ENCODE measurements at regions not wholly inside any gene's neighbourhood (a gene's known extent, or its start where the extent isn't known, plus 50 kb on each side); places are given as distances from the start of the nearest gene placed in this dataset.

DNA sequence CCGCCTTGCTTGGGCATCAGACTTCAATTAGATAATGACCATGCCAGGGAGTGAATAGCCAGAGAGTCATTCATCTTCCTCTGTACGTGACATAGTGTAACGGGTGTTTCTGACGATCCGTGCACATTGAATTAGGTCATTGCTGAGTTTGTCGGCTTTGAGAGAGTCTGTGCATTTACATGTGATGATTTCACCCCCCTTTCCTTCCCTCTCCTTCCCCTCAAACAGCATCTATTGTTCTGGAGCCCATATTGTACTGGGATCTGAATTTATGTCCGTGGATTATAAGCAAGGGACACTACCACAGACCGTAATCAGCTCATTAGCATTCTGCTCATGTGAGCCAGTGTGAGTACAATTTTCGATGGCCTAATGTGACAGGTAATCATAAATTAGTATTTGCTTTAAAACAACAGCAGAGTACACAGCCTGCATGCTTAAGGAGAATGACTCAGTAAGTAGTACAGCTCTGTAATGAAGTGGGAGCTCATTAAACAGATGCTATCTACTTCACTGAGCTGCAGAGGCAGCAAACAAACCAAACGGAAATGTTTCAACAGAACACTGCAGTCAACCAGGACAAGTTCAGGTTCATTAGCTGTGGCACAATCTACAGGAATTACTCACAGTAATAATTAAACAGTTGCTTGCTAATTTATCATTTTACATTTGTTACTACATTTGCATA lies 302.1 kb downstream of the CSNK1G3 start:
- Histone ChIP-seq H3K9me3 (no peaks in the 10 kb centered on the region), H3K4me3 (no peak overlapping the region), H3K27me3 (no peaks in the 10 kb centered on the region), H3K27ac (peak overlapping the region; percentile 66 to 78), H3K4me1 (peaks cover 0 to 42% of the 10 kb centered on the region in 2 donors), H3K36me3 (no peaks in the 10 kb centered on the region)
- TF ChIP-seq, protein P1, sequence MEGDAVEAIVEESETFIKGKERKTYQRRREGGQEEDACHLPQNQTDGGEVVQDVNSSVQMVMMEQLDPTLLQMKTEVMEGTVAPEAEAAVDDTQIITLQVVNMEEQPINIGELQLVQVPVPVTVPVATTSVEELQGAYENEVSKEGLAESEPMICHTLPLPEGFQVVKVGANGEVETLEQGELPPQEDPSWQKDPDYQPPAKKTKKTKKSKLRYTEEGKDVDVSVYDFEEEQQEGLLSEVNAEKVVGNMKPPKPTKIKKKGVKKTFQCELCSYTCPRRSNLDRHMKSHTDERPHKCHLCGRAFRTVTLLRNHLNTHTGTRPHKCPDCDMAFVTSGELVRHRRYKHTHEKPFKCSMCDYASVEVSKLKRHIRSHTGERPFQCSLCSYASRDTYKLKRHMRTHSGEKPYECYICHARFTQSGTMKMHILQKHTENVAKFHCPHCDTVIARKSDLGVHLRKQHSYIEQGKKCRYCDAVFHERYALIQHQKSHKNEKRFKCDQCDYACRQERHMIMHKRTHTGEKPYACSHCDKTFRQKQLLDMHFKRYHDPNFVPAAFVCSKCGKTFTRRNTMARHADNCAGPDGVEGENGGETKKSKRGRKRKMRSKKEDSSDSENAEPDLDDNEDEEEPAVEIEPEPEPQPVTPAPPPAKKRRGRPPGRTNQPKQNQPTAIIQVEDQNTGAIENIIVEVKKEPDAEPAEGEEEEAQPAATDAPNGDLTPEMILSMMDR (IDR thresholded peaks at IDR 0.05) = no peak
- DNase-seq (ENCODE audit: low spot score) = no peak

DNA sequence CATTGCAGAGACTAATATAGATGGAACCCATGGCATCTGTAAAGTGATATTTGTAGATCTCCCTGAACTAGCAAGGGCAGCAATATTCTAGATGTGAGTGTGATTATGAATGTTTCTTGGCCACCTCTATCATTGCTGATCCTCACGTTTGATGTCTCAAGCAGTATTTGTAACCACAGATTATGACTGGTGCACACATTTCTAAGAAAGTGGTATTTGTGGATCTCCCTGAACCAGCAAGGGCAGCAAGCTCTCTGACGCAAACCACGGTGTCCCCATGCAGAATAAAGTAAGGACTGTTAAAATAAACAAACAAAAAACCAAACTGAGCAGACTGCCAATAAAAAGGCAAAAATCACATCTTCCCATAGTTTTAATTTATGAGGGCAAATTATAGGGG lies 301.3 kb downstream of the CSNK1G3 start:
- no peak overlapping the region for H3K4me3 ChIP-seq
- H3K27me3 ChIP-seq = no peaks in the 10 kb centered on the region
- no peaks in the 10 kb centered on the region for H3K36me3 ChIP-seq
- H3K4me1 ChIP-seq = peaks cover 0 to 50% of the 10 kb centered on the region in 2 donors
- H3K27ac ChIP-seq = peak overlapping the region; percentile 66 to 78
- no peaks in the 10 kb centered on the region for H3K9me3 ChIP-seq
- no peak for DNase-seq (ENCODE audit: low spot score)
- TF ChIP-seq, protein P1 (IDR thresholded peaks at IDR 0.05) = no peak

DNA sequence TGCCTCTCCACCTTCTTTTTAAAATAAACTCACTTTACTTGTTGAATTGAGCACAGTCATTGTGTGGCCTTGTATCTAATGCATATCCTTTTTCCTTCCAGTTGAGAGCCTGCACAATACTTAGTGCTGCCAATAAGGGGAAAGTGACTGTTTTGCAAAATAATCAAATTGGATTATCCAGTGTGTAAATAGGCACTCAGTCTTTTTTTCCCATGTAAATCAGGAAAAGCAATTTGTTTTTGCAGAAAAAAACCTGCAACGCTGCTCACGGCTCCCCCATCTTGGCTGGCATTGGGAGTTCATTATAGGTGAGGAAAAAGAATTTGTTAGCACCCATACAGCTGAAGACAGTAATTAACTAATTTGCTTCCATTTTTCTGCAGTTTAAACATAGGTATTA lies 299.9 kb downstream of the CSNK1G3 start:
- Histone ChIP-seq H3K4me3 (no peak overlapping the region), H3K9me3 (no peaks in the 10 kb centered on the region), H3K36me3 (no peaks in the 10 kb centered on the region), H3K27me3 (no peaks in the 10 kb centered on the region), H3K4me1 (peaks cover 0 to 60% of the 10 kb centered on the region in 2 donors), H3K27ac (peak overlapping the region in 1 of 2 donors; percentile 73)
- no peak for DNase-seq (ENCODE audit: low spot score)
- TF ChIP-seq, protein P1 (IDR thresholded peaks at IDR 0.05) = no peak

DNA sequence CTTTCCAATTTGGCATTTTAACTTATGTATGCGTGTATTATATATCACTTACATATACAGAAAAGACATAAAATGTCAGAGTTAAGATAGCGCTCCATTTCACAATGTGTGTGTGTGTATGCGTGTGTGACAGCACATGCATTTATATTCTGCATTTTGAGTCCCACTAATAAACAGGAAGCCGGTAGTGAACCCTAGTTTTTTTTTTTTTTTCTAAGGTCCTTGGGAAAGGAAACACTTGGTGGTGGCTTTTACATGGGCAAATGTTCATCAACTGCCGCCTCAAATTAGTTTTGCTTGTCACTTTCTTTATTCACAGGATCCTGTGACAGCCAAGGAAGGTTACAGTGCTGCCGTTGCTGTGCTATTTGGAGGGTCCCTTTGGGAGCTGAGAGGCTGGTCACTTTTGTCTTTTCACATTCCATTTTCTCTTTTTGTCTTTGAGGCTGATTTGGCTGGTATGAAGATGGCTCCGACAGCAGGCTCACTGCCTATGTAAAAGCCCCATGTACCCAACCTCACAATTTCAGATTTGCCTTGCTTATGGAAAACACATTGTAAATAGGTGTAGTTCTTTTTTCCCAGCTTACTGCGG lies 298.9 kb downstream of the CSNK1G3 start:
- H3K36me3 ChIP-seq = no peaks in the 10 kb centered on the region
- no peaks in the 10 kb centered on the region for H3K27me3 ChIP-seq
- no peak overlapping the region for H3K4me3 ChIP-seq
- H3K9me3 ChIP-seq = no peaks in the 10 kb centered on the region
- no peak for DNase-seq (ENCODE audit: low spot score)
- TF ChIP-seq, protein P1 (IDR thresholded peaks at IDR 0.05) = no peak
- H3K27ac ChIP-seq = peak overlapping the region in 1 of 2 donors; percentile 73
- peaks cover 0 to 60% of the 10 kb centered on the region in 2 donors for H3K4me1 ChIP-seq

DNA sequence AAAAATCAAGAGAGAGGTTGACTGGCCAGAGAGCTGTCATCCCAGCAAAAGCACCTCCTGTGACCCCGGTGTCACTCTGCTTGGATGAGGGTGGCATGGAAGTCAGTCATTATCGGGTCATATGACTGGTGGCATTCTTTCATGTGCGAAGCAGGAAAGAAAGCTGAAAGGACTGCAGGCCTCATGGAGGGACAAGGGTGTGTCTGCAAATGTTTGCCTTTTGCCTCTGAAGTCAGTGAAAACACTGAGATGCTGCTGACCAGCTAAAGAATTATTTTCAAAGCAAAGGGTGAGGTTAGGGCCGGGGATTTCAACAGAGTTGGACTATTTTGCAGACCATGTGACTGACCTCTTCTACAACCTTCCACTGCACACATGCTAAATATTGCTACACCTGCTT lies 298.3 kb downstream of the CSNK1G3 start:
- H3K27me3 ChIP-seq = no peaks in the 10 kb centered on the region
- no peak overlapping the region for H3K4me3 ChIP-seq
- no peaks in the 10 kb centered on the region for H3K36me3 ChIP-seq
- peaks cover 0 to 60% of the 10 kb centered on the region in 2 donors for H3K4me1 ChIP-seq
- no peak for DNase-seq (ENCODE audit: low spot score)
- TF ChIP-seq, protein P1 (IDR thresholded peaks at IDR 0.05) = no peak
- peak overlapping the region in 1 of 2 donors; percentile 73 for H3K27ac ChIP-seq
- H3K9me3 ChIP-seq = no peaks in the 10 kb centered on the region
